SK-N-SH treated with all-trans-retinoic acid at 6 μM for 48 hours (cell line): ENCODE measurements at regions not wholly inside any gene's neighbourhood (a gene's known extent, or its start where the extent isn't known, plus 50 kb on each side); places are given as distances from the start of the nearest gene placed in this dataset.
A peak's percentile ranks its signal among the peaks of the same experiment; 100 is the strongest.

Experiments
- ATAC-seq: fragments of 200-7000 bp; cut with Tn5 transposase; 3 replicates; pipeline ENCODE4 v1.9.1; 2020; ENCODE audit warnings: mild to moderate bottlenecking, moderate library complexity
- ARNTL ChIP-seq: fragments of 450-650 bp; formaldehyde crosslinking; IDR thresholded peaks from 2 replicates; pipeline ENCODE4 v1.5.0; 2020; ENCODE audit warnings: low read depth, mild to moderate bottlenecking, moderate library complexity, borderline replicate concordance
- CSDC2 ChIP-seq: fragments of 250-450 bp; sonication (Bioruptor Pico); IDR thresholded peaks from 2 replicates; pipeline ENCODE4 v1.5.0; 2020; ENCODE audit warnings: mild to moderate bottlenecking, moderate library complexity
- ESRRG ChIP-seq: fragments of 250-450 bp; sonication (Bioruptor Pico); IDR thresholded peaks from 2 replicates; pipeline ENCODE4 v1.6.1; 2021; ENCODE audit warnings: mild to moderate bottlenecking
- GLIS3 ChIP-seq: fragments of 250-450 bp; sonication (Bioruptor Pico); IDR thresholded peaks from 2 replicates; pipeline ENCODE4 v1.5.0; 2020; ENCODE audit warnings: mild to moderate bottlenecking, moderate library complexity
- ISL1 ChIP-seq: fragments of 250-450 bp; sonication (Bioruptor Pico); IDR thresholded peaks from 2 replicates; pipeline ENCODE4 v2.1.2; 2022; ENCODE audit warnings: mild to moderate bottlenecking, moderate library complexity
- OSR1 ChIP-seq: fragments of 250-450 bp; sonication (Bioruptor Pico); IDR thresholded peaks from 2 replicates; pipeline ENCODE4 v1.8.0; 2022; ENCODE audit warnings: moderate library complexity, mild to moderate bottlenecking, inconsistent platforms
- POU6F1 ChIP-seq: fragments of 250-450 bp; sonication (Bioruptor Pico); IDR thresholded peaks from 2 replicates; pipeline ENCODE4 v1.8.0; 2021; ENCODE audit warnings: low read depth, mild to moderate bottlenecking, moderate library complexity, borderline replicate concordance
- PPARA ChIP-seq: fragments of 250-450 bp; sonication (Bioruptor Pico); IDR thresholded peaks from 2 replicates; pipeline ENCODE4 v1.5.0; 2020; ENCODE audit warnings: mild to moderate bottlenecking, borderline replicate concordance
- TCF4 ChIP-seq: fragments of 250-450 bp; sonication (Bioruptor Pico); IDR thresholded peaks from 2 replicates; pipeline ENCODE4 v1.8.0; 2021; ENCODE audit warnings: mild to moderate bottlenecking, moderate library complexity, borderline replicate concordance
- TOX ChIP-seq: fragments of 250-450 bp; sonication (Bioruptor Pico); IDR thresholded peaks from 2 replicates; pipeline ENCODE4 v1.8.0; 2021; ENCODE audit warnings: mild to moderate bottlenecking, moderate library complexity, borderline replicate concordance
- ZC3H10 ChIP-seq: fragments of 250-450 bp; sonication (Bioruptor Pico); IDR thresholded peaks from 2 replicates; pipeline ENCODE4 v1.5.1; 2021; ENCODE audit warnings: mild to moderate bottlenecking, moderate library complexity
- ZFP30 ChIP-seq: fragments of 450-650 bp; formaldehyde crosslinking; IDR thresholded peaks from 2 replicates; pipeline ENCODE4 v1.5.0; 2022; ENCODE audit warnings: mild to moderate bottlenecking, moderate library complexity
- ZNF8 ChIP-seq: fragments of 450-650 bp; formaldehyde crosslinking; IDR thresholded peaks from 2 replicates; pipeline ENCODE4 v1.5.0; 2020; ENCODE audit warnings: mild to moderate bottlenecking, moderate library complexity
- TF ChIP-seq, protein P1 (sequence below): fragments of 250-450 bp; sonication (Bioruptor Pico); IDR thresholded peaks from 2 replicates; pipeline ENCODE4 v1.5.1; 2021; ENCODE audit warnings: mild to moderate bottlenecking, moderate library complexity
- TF ChIP-seq, protein P2 (sequence below): fragments of 250-450 bp; sonication (Bioruptor Pico); IDR thresholded peaks from 2 replicates; pipeline ENCODE4 v1.8.0; 2020; ENCODE audit warnings: mild to moderate bottlenecking, moderate library complexity, borderline replicate concordance

DNA sequence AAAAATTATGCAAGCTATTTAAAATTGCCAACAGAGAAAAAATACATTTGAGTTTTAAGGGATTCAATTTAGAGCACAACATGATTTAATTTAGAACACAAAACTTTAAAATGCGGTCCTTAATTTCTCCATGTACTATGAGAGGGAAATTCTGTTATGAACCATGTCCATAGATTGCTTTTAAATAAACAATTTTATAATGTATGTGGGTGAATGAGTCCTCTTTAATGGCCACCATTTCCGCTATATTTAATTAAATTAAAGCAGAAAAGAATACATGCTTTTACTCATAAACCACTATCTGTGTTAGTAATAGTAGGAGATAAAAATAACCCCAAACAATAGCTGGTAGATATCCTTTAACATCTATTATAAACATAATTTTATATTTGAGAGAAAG is 914.6 kb downstream of the LTN1 start (continued):
- TF ChIP-seq, protein P1, sequence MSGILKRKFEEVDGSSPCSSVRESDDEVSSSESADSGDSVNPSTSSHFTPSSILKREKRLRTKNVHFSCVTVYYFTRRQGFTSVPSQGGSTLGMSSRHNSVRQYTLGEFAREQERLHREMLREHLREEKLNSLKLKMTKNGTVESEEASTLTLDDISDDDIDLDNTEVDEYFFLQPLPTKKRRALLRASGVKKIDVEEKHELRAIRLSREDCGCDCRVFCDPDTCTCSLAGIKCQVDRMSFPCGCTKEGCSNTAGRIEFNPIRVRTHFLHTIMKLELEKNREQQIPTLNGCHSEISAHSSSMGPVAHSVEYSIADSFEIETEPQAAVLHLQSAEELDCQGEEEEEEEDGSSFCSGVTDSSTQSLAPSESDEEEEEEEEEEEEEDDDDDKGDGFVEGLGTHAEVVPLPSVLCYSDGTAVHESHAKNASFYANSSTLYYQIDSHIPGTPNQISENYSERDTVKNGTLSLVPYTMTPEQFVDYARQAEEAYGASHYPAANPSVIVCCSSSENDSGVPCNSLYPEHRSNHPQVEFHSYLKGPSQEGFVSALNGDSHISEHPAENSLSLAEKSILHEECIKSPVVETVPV (CRISPR knock-in tag), result peak; percentile 84; the same call in 1 of the 2 replicates
- TF ChIP-seq, protein P2, sequence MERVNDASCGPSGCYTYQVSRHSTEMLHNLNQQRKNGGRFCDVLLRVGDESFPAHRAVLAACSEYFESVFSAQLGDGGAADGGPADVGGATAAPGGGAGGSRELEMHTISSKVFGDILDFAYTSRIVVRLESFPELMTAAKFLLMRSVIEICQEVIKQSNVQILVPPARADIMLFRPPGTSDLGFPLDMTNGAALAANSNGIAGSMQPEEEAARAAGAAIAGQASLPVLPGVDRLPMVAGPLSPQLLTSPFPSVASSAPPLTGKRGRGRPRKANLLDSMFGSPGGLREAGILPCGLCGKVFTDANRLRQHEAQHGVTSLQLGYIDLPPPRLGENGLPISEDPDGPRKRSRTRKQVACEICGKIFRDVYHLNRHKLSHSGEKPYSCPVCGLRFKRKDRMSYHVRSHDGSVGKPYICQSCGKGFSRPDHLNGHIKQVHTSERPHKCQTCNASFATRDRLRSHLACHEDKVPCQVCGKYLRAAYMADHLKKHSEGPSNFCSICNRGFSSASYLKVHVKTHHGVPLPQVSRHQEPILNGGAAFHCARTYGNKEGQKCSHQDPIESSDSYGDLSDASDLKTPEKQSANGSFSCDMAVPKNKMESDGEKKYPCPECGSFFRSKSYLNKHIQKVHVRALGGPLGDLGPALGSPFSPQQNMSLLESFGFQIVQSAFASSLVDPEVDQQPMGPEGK (CRISPR knock-in tag), result peak; percentile 47; the same call in 1 of the 2 replicates
- TF ChIP-seq TCF4 (CRISPR knock-in tag), result peak; percentile 90
- no peak; the same call in 1 of the 2 replicates for TF ChIP-seq POU6F1 (CRISPR knock-in tag)
- TF ChIP-seq, all 23 proteins: peak for 12

DNA sequence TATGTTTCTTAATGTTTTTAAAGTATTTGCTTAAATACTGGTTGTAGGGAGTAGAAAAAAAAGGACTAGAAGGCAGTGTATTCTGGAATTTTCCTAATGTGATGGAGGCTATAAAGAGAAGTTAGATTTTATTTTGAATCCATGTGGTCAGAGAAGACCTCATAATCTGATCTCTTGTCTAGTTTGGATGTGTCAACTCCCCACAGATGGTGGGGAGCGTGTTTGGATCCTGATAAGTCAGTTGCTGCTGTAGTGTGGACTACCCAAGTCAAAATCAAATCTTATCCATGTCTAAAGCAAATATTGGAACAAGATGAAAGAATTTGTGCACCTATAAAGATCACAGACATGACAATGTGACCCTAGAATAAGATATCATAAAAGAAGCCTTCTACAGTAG is 918.0 kb downstream of the LTN1 start:
- TF ChIP-seq PPARA (no peak), ZNF8 (CRISPR knock-in tag) (no peak)
- TF ChIP-seq, all 23 proteins: peak for 0
- ATAC-seq, result no peak

DNA sequence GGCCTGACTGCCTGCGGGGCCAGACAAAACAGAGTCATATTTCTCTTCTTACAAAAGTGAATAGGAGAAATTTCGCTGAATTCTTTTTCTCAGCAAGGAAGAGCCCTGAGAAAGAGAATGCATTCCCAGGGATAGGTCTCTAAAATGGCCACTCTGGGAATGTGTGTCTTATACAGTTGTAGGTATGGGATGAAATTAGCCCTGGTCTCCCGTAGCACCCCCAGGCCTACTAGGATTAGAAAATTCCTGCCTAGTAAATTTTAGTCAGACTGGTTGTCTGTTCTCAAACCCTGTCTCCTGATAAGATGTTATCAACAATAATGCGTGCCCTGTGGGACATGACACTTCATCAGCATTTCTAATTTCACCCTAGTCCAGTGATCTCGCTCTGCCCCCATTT is 920.1 kb downstream of the LTN1 start:
- ATAC-seq, result no peak
- TF ChIP-seq TCF4 (CRISPR knock-in tag) (no peak), ESRRG (no peak), ISL1 (CRISPR knock-in tag) (no peak)

GRCh38 chr21:28069450-28069923 is 923.2 kb downstream of the LTN1 start:
- no peak for TF ChIP-seq OSR1 (CRISPR knock-in tag)
- 0 out of 2 replicates have a peak, but pooled peaks have one; percentile 51 for TF ChIP-seq TOX (CRISPR knock-in tag)
- TF ChIP-seq POU6F1 (CRISPR knock-in tag), result no peak
- TF ChIP-seq GLIS3 (CRISPR knock-in tag), result no peak
- TF ChIP-seq ZFP30, result no peak
- no peak for TF ChIP-seq CSDC2 (CRISPR knock-in tag)
- no peak for TF ChIP-seq ARNTL (CRISPR knock-in tag)
- no peak for TF ChIP-seq ZC3H10
- TF ChIP-seq ISL1 (CRISPR knock-in tag), result 0 out of 2 replicates have a peak, but pooled peaks have one; percentile 18
- TF ChIP-seq, protein P1 (CRISPR knock-in tag), result no peak
- peak; percentile 94 for ATAC-seq

DNA sequence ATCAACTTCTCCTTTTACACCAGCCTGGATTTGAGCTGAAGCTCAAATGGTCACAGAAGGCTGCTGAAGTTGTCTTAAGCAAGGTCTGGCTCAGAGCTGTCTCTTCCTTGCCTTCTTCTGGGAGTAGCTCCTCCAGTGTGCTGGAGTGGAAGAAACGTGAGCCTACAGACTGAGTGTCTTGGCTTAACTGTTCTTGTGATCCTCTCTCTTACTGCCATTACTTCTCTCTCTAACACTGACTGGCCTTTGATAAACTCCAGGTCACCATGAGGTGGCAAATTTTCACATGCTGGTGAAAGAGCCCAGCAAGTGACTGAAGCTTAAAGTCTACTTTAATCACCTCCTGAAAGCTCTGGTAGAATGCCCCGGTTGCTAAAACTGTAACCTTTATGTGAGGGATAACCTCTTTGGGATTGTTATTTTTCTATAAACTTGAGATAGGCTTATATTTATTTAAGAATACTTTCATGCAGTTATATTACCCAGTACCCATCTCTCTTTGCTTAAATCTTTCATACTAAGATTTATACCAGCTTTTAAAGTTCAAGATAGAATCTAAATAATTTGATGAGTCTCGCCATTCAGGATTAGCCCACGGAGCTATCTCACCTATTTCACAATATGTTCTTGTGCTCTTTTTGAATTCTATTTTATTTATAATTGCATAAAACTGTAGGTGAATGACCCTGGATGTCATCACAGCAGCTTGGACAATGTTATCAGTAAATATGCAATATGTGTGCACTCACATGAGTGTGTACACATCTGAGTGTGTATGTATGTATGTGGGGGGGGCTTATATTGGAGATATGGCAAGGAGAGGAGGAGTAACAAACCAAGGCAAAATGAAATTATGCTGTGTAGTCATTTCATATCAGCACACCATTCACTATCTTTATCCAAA is 924.0 kb downstream of the LTN1 start:
- ATAC-seq, result peak; percentile 35; the same call in 2 of the 3 replicates
- TF ChIP-seq TCF4 (CRISPR knock-in tag) (no peak), ZC3H10 (no peak), ZFP30 (no peak), ISL1 (CRISPR knock-in tag) (peak; percentile 41)
